ENCODE measurements at regions not wholly inside any gene's neighbourhood (a gene's known extent, or its start where the extent isn't known, plus 50 kb on each side); places are given as distances from the start of the nearest gene placed in this dataset.

- TF ChIP-seq CTCF (conservative IDR thresholded peaks at IDR 0.05; ENCODE audit: low read length): no peak
- no peak for TF ChIP-seq EZH2phosphoT487 (IDR thresholded peaks at IDR 0.05; ENCODE audit: borderline replicate concordance)
Observed at GRCh38 chr12:77590306-77590705, 240.4 kb upstream of the NAV3 start.

Data from Loucy (cell line).